C1 segment of cervical spinal cord (tissue), 14 donors: ENCODE measurements at regions not wholly inside any gene's neighbourhood (a gene's known extent, or its start where the extent isn't known, plus 50 kb on each side); places are given as distances from the start of the nearest gene placed in this dataset.

Source experiments
- DNase-seq, 14 donors: peaks; one replicate each; lab custom pipeline; 2025; lab: John Stamatoyannopoulos, UW

DNA sequence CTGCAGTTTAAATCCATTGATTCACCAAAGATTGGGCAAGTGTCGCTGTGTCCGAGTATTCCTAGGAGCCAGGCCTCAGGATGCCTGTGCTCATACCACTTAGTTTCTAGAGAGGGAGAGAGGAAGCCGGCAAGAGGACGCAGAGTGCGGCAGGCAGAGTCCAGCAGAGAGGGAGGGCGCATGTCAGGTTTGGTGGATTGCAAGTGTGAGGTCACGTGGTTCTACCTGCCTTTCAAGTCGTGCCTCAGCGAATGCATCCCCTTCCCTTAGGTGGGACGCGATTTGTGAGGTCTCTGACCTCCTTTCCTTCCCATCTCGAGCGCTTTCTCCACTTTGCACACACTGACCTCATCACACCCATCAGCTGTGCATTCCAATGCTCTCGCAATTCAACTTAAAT is 188.1 kb downstream of the TMEM18 start:
- no peak for DNase-seq

DNA sequence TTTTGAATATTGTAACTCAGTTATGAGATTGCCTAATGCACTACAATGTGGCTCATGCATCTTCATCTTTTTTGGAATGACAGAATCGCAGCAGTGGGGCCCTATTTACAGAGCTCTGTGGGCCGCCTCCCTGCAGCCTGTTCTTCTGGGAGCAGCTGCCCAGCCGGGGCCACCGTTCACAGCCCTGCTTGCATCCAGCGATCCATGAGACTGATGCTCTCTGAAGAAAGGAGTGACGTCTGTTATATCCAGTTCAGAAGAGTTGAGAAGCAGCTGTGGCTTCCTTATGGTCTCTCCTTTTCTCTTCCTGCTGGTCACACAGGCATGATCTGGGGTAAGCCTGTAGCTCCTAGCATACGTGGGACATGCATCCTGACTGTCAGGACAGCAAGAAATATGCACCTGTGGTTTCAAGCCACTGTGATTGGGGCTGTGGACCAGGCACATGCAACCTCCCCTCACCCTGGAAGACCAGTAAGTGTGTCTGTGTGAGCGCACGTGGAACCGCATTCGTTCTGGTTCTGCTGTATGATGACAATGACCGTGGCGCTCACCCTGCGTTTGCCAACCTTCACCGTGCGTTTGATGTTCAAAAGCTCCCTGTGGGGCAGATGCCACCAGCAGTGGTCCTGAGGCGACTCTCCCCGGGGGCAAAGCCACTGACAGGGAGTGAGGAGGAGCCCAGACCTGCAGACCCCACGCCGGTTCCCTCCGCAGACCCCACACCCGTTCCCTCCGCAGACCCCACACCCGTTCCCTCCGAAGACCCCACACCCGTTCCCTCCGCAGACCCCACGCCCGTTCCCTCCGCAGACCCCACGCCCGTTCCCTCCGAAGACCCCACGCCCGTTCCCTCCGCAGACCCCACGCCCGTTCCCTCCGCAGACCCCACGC is 189.8 kb downstream of the TMEM18 start:
- no peak for DNase-seq

DNA sequence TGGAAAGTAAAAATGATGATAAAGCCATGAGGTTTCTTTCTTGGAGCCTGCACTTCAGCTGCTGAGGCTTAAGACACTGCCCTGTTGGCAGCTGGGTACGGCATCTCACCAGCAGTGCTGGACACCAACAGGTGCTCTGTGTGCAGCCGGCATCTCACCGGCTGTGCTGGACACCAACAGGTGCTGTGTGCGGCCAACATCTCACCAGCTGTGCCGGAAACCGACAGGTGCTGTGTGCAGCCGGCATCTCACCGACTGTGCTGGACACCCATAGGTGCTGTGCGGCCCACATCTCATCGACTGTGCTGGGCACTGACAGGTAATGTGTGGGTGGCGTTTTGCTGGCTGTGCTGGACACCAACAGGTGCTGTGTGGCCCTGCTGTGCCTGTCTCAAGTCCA is 190.8 kb downstream of the TMEM18 start:
- DNase-seq = no peak

DNA sequence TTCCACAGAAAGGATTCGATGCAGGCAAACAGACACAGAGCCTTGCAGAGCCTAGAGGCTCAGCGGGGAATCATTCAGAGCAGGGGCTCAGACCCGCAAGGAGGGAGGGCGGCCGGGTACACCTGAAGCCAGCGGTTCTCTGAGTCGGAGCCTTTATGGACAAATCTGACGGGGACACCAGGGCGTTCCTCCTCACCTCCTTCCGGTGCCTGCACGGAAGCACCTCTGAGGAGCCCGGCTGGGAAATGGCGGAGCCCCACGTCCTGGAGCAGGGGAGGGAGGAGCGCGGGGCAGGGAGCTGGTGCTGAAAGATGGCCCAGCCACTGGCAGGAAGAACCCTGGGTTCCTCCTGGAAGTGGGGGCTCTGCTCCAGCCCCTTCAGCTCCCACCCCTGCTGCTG is 193.5 kb upstream of the ALKAL2 start:
- no peak for DNase-seq

DNA sequence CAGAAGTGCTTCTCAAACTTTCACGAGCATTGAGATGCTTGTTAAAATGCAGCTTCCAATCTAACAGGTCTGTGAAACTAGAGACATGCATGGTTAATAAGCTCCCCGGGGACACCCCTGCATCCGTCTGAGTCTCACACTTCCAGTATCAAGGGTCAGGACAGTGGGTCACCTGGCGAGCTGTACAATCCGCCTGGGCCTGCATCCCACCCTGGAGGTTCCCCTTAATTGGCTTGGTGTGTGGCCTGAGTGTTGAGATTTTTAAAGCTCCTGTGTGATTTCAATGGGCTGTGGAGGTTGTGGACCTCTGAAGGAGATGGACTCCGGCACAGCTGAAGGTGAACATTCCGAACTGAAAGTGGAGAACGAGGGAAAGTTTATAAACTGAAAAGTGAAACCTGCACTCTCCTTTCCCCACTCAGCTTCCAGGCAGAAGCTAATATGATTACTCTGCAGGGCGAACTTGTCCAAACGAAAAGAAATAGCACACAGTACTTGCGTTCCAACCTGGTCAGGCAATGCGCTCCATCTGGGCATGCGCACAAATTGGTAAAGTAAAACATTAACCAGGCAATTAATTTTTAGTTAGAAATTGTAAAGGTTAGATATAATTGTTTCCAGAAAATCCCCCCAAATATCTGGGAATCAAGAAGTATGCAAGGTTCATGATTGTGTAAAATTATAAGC is 191.7 kb upstream of the ALKAL2 start:
- no peak for DNase-seq

DNA sequence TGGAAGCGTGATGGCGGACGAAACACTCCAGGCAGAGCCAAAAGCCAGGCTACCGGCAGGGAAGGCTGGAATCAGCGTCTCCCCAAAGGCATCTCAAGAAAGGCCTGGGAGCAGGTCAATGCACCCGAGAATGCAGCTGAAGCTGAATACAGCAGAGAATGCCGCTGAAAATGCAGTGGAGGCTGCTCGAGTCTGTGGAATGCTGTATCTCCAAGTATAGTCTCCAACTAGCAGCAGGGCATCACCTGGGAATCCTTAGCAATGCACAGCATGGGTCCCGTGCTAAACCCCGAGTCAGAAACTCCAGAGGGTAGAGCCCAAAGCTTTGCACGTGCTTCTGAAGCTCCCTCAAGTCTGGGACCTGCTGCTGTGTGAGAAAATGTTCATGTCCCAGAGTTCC is 191.1 kb upstream of the ALKAL2 start:
- DNase-seq = no peak

DNA sequence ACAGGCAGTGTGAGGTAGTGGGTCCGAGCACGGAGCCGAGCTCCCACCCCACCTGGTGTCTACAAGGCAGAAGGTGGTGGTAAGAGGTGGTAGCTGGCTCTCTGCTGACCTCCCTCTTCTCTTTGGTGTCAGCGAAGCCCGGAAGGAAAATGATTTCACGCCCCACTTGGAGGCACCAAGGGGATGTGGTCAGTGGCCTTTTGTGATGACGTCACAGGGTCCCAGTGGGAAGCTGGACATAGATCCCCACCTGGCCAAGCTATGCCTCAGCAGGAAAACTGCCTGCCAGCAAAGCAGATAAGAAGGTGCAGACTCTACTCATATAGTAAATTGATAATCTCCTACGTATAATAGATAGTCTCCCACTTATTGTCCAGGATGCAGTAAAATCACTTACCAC is 183.7 kb upstream of the ALKAL2 start:
- no peak for DNase-seq

DNA sequence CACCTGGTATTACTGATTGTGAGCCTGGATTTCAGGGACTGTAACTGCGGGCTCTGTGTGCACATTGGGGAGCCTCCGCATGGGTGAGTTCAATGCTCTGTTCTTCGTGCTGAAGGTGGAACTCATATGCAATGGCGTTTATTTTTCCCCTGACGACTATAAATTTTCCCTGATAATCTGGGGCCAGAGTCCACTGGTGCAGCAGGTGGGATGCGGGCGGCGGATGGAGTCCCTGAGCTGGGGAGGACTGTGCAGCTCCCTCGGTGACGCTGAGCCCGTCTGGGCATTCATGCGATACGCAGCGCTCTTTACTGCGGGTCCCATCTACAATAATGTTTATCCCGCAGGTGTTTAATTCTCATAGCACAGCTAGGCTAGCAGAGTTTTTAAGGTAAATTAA is 181.6 kb upstream of the ALKAL2 start:
- DNase-seq = no peak

DNA sequence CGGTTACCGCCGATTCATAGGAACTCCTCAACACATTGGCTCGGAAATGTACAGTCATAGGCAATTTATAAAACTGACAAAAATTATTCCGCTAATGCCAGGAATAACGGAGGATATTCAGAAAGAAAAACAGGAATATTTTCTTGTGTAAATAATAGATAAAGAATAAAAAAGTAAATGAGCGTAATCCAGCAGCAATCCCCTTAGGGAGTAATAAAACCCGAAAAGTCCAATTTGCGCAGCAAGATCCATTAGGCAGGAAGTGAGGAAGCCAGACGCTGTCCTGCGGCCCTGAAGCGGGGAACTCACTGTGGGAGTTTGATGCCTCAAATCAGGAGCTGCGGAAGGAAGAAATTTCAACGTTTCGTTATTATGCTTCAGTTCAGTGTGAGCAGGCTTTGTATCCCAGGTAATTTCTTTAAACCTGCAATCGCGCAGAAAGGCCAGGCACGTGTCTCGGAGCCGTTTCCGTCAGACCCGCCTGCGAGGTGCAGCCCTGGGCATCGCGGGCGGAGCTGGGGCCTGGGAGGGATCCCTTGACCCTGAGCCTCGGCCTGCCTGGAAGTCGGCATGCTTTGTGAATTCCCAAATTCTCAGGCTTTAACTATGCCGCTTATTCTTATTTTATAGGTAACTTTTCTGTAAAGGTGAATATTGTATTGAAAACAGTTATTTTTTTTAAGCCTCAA is 180.9 kb upstream of the ALKAL2 start:
- no peak for DNase-seq

DNA sequence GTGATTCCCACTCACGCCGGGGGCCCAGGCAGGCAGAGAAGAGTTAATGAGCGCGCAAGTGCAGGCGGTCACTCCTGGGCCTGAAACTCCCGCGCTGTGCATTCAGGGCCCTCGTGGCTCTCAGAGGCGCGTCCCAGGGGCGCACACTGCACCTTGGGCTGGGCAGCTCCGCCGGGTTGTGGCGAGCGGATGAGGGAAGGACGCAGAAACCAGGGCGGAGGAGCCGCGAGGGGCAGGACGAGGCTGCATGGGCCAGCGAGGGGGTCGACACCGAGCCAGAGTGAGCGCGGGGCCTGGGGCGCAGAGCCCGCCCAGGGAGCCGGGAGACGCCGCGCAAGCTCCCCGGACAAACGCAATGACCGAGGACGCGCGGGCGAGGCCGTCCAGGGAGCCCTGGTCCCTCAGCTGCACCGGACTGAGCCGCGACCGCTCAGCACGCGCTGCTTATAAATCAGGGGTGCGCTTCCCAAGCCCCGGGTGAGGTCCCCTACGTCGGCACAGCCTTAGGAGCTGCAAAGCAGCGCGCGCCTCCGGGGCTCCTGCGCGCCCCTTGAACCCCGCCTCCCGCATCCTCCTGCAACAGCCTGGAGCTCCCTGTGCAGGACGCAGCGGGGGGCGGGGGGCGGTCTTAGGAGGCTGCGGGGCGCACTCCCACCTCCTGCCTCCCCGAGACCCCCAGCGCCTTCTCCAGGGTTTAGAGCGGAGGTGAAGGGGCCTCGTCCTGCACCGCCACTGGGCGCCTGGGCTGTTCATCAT is 180.2 kb upstream of the ALKAL2 start:
- no peak for DNase-seq

DNA sequence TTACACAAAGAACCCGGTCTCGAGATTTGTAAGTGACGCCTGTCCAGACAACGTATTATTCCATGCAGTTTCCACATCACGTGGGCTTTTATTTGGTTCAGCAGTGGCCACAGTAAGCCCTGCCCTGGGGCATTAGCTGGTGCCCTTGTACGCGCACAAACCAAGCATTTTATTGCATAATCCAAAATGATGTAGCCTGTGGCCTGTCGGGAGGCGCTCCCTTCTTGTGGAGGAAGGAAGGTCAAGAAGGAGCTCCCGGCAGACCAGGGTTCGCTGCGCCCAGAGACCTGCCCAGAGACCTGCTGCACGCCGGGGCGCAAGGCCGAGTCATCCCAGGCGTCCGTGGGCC is 179.6 kb upstream of the ALKAL2 start:
- no peak for DNase-seq

DNA sequence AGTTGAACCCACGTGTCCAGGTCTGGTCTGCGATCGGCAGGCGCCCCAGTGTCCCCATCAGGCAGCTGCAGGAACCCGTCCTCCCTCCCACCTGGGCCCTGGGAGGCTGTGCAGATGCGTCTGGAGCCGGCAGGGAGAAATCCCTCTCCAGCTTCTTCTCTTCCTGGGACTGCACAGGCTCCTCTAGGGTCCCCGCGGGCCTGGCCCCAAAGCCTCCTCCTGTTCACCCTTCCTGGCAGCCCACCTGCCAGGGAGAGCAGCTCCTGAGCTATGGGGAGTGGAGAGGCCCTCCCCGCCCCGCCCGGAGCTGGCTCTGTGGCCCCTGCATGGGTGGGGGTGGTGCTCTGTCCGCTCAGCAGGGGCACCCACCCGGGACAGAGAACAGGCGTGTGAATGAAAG is 179.2 kb upstream of the ALKAL2 start:
- DNase-seq = no peak

DNA sequence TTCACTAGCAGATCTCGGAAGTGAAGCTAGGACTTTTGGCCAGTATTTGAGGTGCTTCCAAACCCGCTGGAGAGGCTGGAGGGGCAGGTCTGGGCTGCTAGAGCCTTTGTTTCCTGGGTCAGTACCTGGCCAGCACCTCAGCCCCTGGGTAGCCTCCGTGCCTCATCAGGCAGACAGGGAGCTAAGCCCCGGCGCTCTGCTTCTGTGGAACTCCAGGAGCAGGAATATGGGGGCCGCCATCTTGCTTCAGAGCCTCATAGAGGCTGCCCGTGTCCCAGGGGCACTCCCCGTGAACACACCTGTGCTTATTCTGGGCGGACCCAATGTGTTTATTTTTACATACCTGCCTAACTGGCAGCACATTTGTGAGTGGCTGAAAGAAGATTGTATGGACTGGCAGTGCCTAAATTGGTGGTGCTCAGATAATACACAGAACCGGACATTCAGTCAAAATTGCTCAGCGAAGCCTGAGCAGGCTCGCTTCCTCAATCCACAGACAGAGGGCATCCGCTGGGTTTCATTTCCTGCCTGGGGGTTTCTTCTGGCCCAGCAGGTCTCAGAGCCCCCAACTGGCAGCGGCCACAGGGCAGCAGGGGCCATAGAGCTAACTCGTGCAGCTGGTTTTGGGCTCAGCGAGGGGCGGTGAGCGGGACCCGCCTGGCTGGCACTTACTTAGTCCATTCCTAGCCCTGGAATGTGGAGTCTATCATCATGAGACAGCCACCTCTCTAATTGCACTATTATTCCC is 176.8 kb upstream of the ALKAL2 start:
- no peak for DNase-seq

DNA sequence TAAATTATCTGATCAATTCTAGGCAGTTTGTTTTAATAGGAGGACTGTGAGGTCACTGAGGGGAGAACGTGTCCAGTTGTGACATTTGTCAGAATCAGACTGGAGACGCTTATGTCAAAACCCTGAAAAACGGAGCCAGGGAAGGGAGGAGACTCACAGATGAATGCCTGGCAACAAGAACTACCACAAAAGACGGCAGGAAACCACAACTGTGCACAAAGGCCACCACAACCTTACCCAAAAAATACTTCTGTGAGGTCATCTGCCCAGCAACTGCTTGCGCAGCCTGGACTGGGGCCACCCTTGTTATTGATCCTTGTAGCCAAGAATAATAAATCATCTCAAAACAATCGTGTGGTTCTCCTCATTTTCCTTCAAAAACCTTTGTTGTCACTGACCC is 173.0 kb upstream of the ALKAL2 start:
- no peak for DNase-seq

DNA sequence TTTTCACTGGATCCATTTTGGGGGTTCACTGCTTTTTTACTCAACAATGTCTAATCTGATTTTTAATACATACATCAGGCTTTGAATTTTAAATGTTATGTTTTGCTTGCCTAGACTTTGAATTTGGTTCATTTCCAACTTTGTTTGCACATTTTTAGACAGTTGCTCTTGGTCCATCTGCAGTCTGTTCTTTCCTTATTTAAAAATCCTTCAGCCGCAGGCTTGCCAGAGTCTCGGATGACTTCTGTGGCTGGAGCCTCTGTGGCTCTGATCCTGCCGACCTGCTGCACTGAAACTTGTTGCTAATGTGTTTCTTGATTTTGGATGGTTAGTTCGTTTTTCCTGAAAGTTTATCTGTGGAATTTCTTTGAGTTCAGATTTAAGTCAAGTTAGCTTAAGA is 172.0 kb upstream of the ALKAL2 start:
- DNase-seq = no peak

DNA sequence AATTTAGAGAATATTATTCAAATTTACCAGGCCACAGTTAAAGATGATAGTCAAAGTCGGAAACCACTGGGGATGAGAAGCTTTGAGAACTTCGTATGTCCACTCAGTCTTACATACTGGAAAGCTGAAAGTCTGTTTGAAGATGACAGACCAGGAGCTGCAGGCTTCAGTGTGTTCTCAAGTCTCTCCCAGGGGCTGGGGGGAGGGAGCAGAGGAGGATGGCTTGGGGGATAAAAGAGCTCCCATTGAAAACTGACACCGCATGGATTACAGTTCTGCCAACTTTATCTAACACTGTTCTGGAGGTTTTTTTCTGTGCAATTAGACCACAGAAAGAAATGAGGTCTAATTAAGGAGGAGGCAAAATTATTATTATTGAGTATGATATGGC is 170.5 kb upstream of the ALKAL2 start:
- no peak for DNase-seq

DNA sequence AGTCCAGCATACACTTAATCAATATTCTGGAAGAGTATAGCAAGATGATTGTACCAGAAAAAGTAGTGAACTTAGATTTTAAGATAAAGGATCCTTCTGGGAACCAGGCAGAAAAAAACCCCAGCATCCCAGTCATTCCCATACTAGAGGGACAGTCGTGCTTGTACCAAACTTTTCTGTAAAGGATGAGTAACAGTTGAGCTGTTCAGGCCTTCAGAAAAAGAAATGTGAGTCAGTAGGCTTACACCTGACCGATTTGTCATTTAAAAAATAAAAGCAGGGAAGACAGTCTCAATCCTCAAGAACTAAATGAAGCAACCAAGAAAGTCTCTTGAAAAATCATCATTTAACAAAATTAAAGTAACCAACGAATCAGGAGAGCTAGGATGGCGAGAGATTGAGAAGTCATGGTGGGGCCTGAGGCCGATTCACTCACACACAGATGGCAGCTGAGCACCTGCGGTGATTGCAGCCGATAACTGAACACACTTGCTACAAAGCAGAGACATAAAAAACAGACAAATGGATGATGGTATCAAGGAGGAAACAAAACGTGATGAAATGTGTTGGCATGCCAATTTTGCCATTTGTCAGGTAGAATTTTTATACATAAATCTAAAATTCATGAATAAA is 170.0 kb upstream of the ALKAL2 start:
- no peak for DNase-seq

DNA sequence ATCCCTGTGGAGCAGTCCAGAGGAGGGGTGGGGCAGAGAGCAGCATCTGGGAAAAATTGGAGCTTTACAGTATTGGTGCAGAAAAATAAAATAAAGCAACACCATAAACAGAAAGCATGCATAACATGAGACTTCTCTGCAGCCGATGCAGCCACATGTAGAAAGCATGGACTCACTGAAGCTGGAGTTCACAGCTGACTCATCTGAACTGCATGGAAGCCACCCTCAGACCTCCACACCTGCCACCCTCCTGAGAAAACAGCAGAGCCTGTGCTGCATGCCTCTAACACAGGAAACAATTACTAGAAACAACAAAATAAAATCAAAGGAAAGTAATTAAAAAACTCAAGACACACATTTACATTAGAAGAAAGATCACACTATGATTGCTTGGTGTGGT is 169.4 kb upstream of the ALKAL2 start:
- DNase-seq = no peak

DNA sequence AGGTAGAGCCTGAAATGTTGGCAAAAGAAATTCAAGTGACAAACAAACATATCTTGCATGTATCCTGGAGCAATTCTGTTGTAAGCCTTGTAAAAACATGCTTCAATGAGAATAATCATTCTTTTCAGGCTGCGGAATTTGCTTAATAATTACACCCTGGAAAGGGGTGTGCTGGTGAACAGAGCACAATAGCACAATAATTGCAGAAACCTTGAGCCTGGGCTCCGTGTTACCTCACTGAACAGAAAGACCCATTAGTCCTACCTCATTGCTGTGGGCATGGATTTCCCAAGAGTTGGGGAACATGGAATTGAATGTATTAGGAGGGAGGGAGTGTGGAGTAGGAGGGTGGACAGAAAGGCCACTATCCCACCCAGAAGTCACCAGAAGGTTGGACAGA is 168.0 kb upstream of the ALKAL2 start:
- DNase-seq = no peak

DNA sequence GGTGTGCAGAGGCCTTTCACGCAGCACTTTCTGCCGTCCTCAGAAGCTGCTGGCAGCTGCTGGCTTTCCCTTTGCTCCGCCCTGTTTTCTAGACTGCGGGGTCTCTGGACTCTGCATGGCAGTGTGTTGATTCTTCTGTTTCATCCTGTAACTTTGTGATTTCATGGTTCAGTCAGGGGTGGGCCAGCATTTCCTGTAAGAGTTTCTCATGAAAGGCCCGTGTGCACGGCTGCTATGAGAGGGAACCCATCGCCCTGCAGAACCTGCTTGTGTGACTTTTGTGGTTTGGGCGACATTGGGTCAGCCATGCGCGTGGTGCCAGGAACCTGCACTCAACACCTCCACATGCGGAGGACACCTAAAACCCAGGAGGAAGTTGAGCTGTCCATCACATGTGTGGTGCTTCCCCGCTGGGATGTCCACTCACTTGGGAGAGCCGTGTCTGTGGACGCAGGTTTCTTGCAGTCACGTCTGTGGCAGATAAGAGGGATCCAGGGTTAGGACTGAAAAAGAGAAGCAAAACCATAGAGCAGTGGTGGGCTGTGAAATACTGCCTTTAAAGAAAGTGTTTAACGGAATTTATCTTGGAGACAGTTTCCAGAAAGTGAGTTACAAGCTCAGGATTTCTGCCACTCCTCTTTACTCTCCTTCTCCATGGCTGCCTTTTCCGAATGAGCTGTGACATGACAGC is 167.3 kb upstream of the ALKAL2 start:
- DNase-seq = no peak
